ENCODE measurements at regions not wholly inside any gene's neighbourhood (a gene's known extent, or its start where the extent isn't known, plus 50 kb on each side); places are given as distances from the start of the nearest gene placed in this dataset.

GRCh38 chr22:27434898-27435297 lies 366.7 kb downstream of the MN1 start:
- TF ChIP-seq CTCF (IDR thresholded peaks at IDR 0.05; ENCODE audit: control extremely low read depth in 1 of 3, insufficient read depth in 1 of 3, low read depth in 1 of 3, low read length in 3 of 3): no peak
- no peak for TF ChIP-seq YY1 (IDR thresholded peaks at IDR 0.05; ENCODE audit: low read depth, low read length)

Data from H1 (cell line).